Osteocyte (in vitro differentiated cells): ENCODE measurements at regions not wholly inside any gene's neighbourhood (a gene's known extent, or its start where the extent isn't known, plus 50 kb on each side); places are given as distances from the start of the nearest gene placed in this dataset.

Experiments used
- DNase-seq: peaks from one replicate; pipeline ENCODE4 v3.0.0; 2021; ENCODE audit warnings: mixed read lengths; ENCODE audit not compliant: unreplicated experiment; ENCODE audit errors: extremely low spot score
- H3K27ac Mint-ChIP-seq: one replicate; pipeline ENCODE4 v1.8.0; 2021; ENCODE audit warnings: mild to moderate bottlenecking, mixed read lengths; ENCODE audit not compliant: unreplicated experiment
- H3K27me3 Mint-ChIP-seq: one replicate; pipeline ENCODE4 v1.8.0; 2021; ENCODE audit warnings: mixed read lengths; ENCODE audit not compliant: unreplicated experiment
- H3K36me3 Mint-ChIP-seq: one replicate; pipeline ENCODE4 v1.8.0; 2021; ENCODE audit warnings: mixed read lengths; ENCODE audit not compliant: unreplicated experiment
- H3K4me1 Mint-ChIP-seq: one replicate; pipeline ENCODE4 v1.8.0; 2021; ENCODE audit warnings: mixed read lengths; ENCODE audit not compliant: unreplicated experiment
- H3K4me3 Mint-ChIP-seq: one replicate; pipeline ENCODE4 v1.8.0; 2021; ENCODE audit warnings: mild to moderate bottlenecking, moderate library complexity, mixed read lengths; ENCODE audit not compliant: unreplicated experiment
- H3K9me3 Mint-ChIP-seq: one replicate; pipeline ENCODE4 v1.8.0; 2021; ENCODE audit warnings: mixed read lengths; ENCODE audit not compliant: unreplicated experiment
- TF ChIP-seq, protein P1 (sequence below): fragments of 200-600 bp; sonication (generic); IDR thresholded peaks from 2 replicates; pipeline ENCODE4 v1.5.0; 2021; ENCODE audit warnings: antibody characterized with exemption, mild to moderate bottlenecking, moderate library complexity

- Mint-ChIP-seq H3K9me3 (peaks cover 6% of the 10 kb centered on the region), H3K27me3 (peaks cover 36% of the 10 kb centered on the region), H3K27ac (no peak overlapping the region), H3K4me1 (no peaks in the 10 kb centered on the region), H3K36me3 (no peaks in the 10 kb centered on the region), H3K4me3 (no peak overlapping the region)
- no peak for DNase-seq
- TF ChIP-seq, protein P1, sequence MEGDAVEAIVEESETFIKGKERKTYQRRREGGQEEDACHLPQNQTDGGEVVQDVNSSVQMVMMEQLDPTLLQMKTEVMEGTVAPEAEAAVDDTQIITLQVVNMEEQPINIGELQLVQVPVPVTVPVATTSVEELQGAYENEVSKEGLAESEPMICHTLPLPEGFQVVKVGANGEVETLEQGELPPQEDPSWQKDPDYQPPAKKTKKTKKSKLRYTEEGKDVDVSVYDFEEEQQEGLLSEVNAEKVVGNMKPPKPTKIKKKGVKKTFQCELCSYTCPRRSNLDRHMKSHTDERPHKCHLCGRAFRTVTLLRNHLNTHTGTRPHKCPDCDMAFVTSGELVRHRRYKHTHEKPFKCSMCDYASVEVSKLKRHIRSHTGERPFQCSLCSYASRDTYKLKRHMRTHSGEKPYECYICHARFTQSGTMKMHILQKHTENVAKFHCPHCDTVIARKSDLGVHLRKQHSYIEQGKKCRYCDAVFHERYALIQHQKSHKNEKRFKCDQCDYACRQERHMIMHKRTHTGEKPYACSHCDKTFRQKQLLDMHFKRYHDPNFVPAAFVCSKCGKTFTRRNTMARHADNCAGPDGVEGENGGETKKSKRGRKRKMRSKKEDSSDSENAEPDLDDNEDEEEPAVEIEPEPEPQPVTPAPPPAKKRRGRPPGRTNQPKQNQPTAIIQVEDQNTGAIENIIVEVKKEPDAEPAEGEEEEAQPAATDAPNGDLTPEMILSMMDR = no peak
These were observed 1293.9 kb downstream of the JRKL start for GRCh38 chr11:97683733-97684132.

- no peak for DNase-seq
- no peaks in the 10 kb centered on the region for H3K36me3 Mint-ChIP-seq
- peaks cover 40% of the 10 kb centered on the region for H3K27me3 Mint-ChIP-seq
- peaks cover 3% of the 10 kb centered on the region for H3K9me3 Mint-ChIP-seq
- no peak overlapping the region for H3K27ac Mint-ChIP-seq
- TF ChIP-seq, protein P1 = no peak
- no peaks in the 10 kb centered on the region for H3K4me1 Mint-ChIP-seq
- H3K4me3 Mint-ChIP-seq = no peak overlapping the region
These were observed 1295.0 kb downstream of the JRKL start for GRCh38 chr11:97684486-97685439.

GRCh38 chr11:97685695-97686094 is 1295.9 kb downstream of the JRKL start:
- DNase-seq = no peak
- H3K27me3 Mint-ChIP-seq = peaks cover 35% of the 10 kb centered on the region
- no peaks in the 10 kb centered on the region for H3K9me3 Mint-ChIP-seq
- TF ChIP-seq, protein P1 = no peak
- no peaks in the 10 kb centered on the region for H3K4me1 Mint-ChIP-seq
- no peak overlapping the region for H3K4me3 Mint-ChIP-seq
- H3K27ac Mint-ChIP-seq = no peak overlapping the region
- no peaks in the 10 kb centered on the region for H3K36me3 Mint-ChIP-seq

DNA sequence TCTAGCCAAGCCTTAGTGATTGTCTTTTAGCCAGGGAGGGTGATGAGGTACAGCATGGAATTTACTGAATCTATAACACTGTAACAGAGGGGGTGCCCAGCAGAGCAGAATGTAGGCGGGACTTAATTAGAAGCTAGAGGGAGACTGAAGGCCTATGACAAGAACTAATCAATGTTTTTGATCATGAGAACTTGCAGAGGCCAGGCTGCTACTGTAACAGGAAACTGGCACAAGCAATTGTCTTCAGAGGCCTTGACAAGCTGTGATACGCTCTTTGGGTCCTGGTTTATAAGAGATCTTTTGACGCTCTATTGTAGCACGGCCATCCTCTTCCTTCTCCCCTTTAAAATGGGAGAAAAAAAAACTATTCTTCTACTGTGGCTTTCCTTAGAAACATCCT is 1297.3 kb downstream of the JRKL start:
- peaks cover 2% of the 10 kb centered on the region for H3K36me3 Mint-ChIP-seq
- H3K9me3 Mint-ChIP-seq = no peaks in the 10 kb centered on the region
- TF ChIP-seq, protein P1 = no peak
- H3K27me3 Mint-ChIP-seq = peaks cover 30% of the 10 kb centered on the region
- no peaks in the 10 kb centered on the region for H3K4me1 Mint-ChIP-seq
- DNase-seq = no peak
- no peak overlapping the region for H3K4me3 Mint-ChIP-seq
- no peak overlapping the region for H3K27ac Mint-ChIP-seq

DNA sequence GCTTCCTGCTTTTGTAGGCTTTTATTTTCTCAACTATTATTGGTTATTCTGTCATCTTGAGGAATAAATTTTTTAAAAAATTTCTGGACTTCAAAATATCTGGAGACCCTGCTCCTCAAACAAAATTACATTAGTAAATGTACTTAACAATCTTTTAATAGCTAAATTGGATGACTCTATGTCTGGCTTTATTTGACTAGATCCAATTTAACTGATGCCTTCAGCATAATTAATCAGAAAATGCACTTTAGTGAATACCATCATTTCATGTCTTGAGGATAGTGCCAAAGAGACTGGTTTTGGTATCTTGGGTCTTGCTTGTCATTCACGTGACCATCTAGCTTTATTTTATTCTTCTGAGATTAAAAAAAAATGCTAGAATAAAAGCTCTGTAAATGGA is 1301.2 kb downstream of the JRKL start:
- peaks cover 2% of the 10 kb centered on the region for H3K36me3 Mint-ChIP-seq
- no peak overlapping the region for H3K27ac Mint-ChIP-seq
- H3K4me3 Mint-ChIP-seq = no peak overlapping the region
- peaks cover 4% of the 10 kb centered on the region for H3K9me3 Mint-ChIP-seq
- peaks cover 22% of the 10 kb centered on the region for H3K27me3 Mint-ChIP-seq
- H3K4me1 Mint-ChIP-seq = no peaks in the 10 kb centered on the region
- DNase-seq = no peak
- TF ChIP-seq, protein P1 = no peak
